HepG2 (cell line): ENCODE measurements at regions not wholly inside any gene's neighbourhood (a gene's known extent, or its start where the extent isn't known, plus 50 kb on each side); places are given as distances from the start of the nearest gene placed in this dataset.

Source experiments
- ATAC-seq: fragments of 200-7000 bp; cut with Tn5 transposase; 3 replicates; pipeline ENCODE4 v1.9.1; 2020; ENCODE audit warnings: mild to moderate bottlenecking, moderate library complexity
- BruUV-seq: library from RNA; stranded (reverse); fragments of 400-500 nt; replicated peaks from 2 replicates; lab custom pipeline; 2021; lab: Mats Ljungman, UMichigan
- CTCF ChIA-PET: fragments of 300-600 bp; formaldehyde crosslinking; extraction: SDS; loops from one replicate; lab custom pipeline; 2021; ENCODE audit warnings: low total read pairs, inconsistent platforms, low intra/inter-chr PET ratio; lab: Yijun Ruan, JAX
- POLR2A ChIA-PET: fragments of 350-600 bp; sonication (Branson Sonifier 250); formaldehyde crosslinking; loops from one replicate; lab custom pipeline; 2020; ENCODE audit warnings: antibody characterized with exemption, inconsistent platforms; lab: Yijun Ruan, JAX
- DNase-seq: peaks from one replicate; pipeline ENCODE4 v3.0.0-alpha.2; 2015; ENCODE audit warnings: low spot score
- FAIRE-seq: peaks from 3 replicates; lab custom pipeline; 2011; peaks lifted over from hg19 to GRCh38; lab: Jason Lieb, UNC
- H2AFZ ChIP-seq: one replicate; pipeline ENCODE4 v1.6.1; 2011; ENCODE audit warnings: low read length, inconsistent platforms
- H3K27ac ChIP-seq: fragments of 300-600 bp; 3 replicates; pipeline ENCODE4 v1.8.0; 2011; ENCODE audit warnings: mixed run types, mild to moderate bottlenecking, mixed read lengths, low read length, inconsistent platforms; ENCODE audit not compliant: insufficient read depth; ENCODE audit errors: extremely low read length
- H3K27me3 ChIP-seq, 2 experiments: fragments of 200-600 bp in 1 of 2; 2 replicates in 1 of 2; 3 replicates in 1 of 2; pipeline versions ENCODE4 v1.6.0 to v1.8.0; 2011; ENCODE audit warnings: low read length in 2 of 2, mild to moderate bottlenecking in 2 of 2, moderate library complexity in 2 of 2, inconsistent platforms in 1 of 2; ENCODE audit not compliant: insufficient read depth in 2 of 2, control insufficient read depth in 1 of 2
- H3K36me3 ChIP-seq, 2 experiments: fragments of 200-600 bp in 1 of 2; replicated peaks in 1 of 2; 2 replicates in 1 of 2; 3 replicates in 1 of 2; pipeline versions ENCODE4 v1.5.1 to v1.8.0; 2011; ENCODE audit warnings: low read length in 2 of 2, inconsistent platforms in 1 of 2; ENCODE audit not compliant: insufficient read depth in 2 of 2, control insufficient read depth in 1 of 2
- H3K4me1 ChIP-seq: 2 replicates; pipeline ENCODE4 v1.5.1; 2012; ENCODE audit warnings: low read length, inconsistent platforms; ENCODE audit not compliant: insufficient read depth
- H3K4me2 ChIP-seq: 2 replicates; pipeline ENCODE4 v1.6.0; 2011; ENCODE audit warnings: low read depth, low read length, inconsistent platforms
- H3K4me3 ChIP-seq, 3 experiments: fragments of 200-600 bp in 1 of 3; sonication (generic), shearing (Covaris generic) in 1 of 3; replicated peaks in 1 of 3; 2 replicates each; pipeline ENCODE4 v1.5.1; 2011 to 2016; ENCODE audit warnings: low read length in 3 of 3, inconsistent platforms in 2 of 3, low read depth in 2 of 3, mild to moderate bottlenecking in 2 of 3, control low read depth in 1 of 3, mixed read lengths in 1 of 3; ENCODE audit not compliant: insufficient read depth in 1 of 3
- H3K79me2 ChIP-seq: one replicate; pipeline ENCODE4 v1.6.1; 2011; ENCODE audit warnings: low read length, inconsistent platforms; ENCODE audit not compliant: insufficient read depth
- H3K9ac ChIP-seq: 2 replicates; pipeline ENCODE4 v1.6.0; 2011; ENCODE audit warnings: mild to moderate bottlenecking, low read depth, low read length, inconsistent platforms; ENCODE audit not compliant: insufficient read depth
- H3K9me3 ChIP-seq: 2 replicates; pipeline ENCODE4 v1.5.1; 2012; ENCODE audit warnings: mild to moderate bottlenecking, low read length
- H4K20me1 ChIP-seq: 2 replicates; pipeline ENCODE4 v1.6.0; 2011; ENCODE audit warnings: inconsistent platforms, mild to moderate bottlenecking, low read length, moderate library complexity; ENCODE audit not compliant: insufficient read depth
- HIVEP1 ChIP-seq: sonication (generic); formaldehyde crosslinking; IDR thresholded peaks from 2 replicates; pipeline ENCODE4 v1.4.0; 2020; ENCODE audit warnings: mild to moderate bottlenecking, missing genetic modification reagents
- ISX ChIP-seq: sonication (generic); formaldehyde crosslinking; conservative IDR thresholded peaks from 2 replicates; pipeline ENCODE4 v1.5.0; 2020; ENCODE audit warnings: missing genetic modification reagents
- MXD3 ChIP-seq: IDR thresholded peaks from 2 replicates; pipeline ENCODE4 v1.6.1; 2016; ENCODE audit warnings: mild to moderate bottlenecking, missing biosample characterization, missing genetic modification reagents
- MXD4 ChIP-seq: IDR thresholded peaks from 2 replicates; pipeline ENCODE4 v1.6.1; 2016; ENCODE audit warnings: mild to moderate bottlenecking, missing biosample characterization, missing genetic modification reagents
- PPARG ChIP-seq: conservative IDR thresholded peaks from 2 replicates; pipeline ENCODE4 v1.6.1; 2016; ENCODE audit warnings: missing biosample characterization, missing genetic modification reagents
- RCOR2 ChIP-seq: IDR thresholded peaks from 2 replicates; pipeline ENCODE4 v1.6.1; 2016; ENCODE audit warnings: missing biosample characterization, missing genetic modification reagents
- SALL1 ChIP-seq: sonication (generic); formaldehyde crosslinking; IDR thresholded peaks from 2 replicates; pipeline ENCODE4 v1.8.0; 2022; ENCODE audit warnings: mild to moderate bottlenecking, missing genetic modification reagents
- SNAPC2 ChIP-seq: sonication (generic); formaldehyde crosslinking; IDR thresholded peaks from 2 replicates; pipeline ENCODE4 v1.8.1; 2022; ENCODE audit warnings: mild to moderate bottlenecking, missing genetic modification reagents
- TAF1 ChIP-seq: sonication (generic); formaldehyde crosslinking; IDR thresholded peaks from 2 replicates; pipeline ENCODE4 v1.4.0; 2020; ENCODE audit warnings: missing genetic modification reagents
- TFDP1 ChIP-seq: IDR thresholded peaks from 2 replicates; pipeline ENCODE4 v1.6.1; 2016; ENCODE audit warnings: missing compliant biosample characterization, missing genetic modification reagents, borderline replicate concordance
- ZNF335 ChIP-seq: sonication (generic); formaldehyde crosslinking; IDR thresholded peaks from 2 replicates; pipeline ENCODE4 v1.4.0; 2020; ENCODE audit warnings: missing genetic modification reagents
- ZNF33A ChIP-seq: sonication (generic); formaldehyde crosslinking; IDR thresholded peaks from 2 replicates; pipeline ENCODE4 v1.5.1; 2020; ENCODE audit warnings: missing genetic modification reagents, mild to moderate bottlenecking, moderate library complexity, borderline replicate concordance
- ZNF343 ChIP-seq: sonication (generic); formaldehyde crosslinking; IDR thresholded peaks from 2 replicates; pipeline ENCODE4 v1.4.0; 2020; ENCODE audit warnings: mild to moderate bottlenecking, missing genetic modification reagents
- ZNF451 ChIP-seq: sonication (generic); formaldehyde crosslinking; IDR thresholded peaks from 2 replicates; pipeline ENCODE4 v1.5.0; 2020; ENCODE audit warnings: mild to moderate bottlenecking, missing genetic modification reagents
- ZNF547 ChIP-seq: sonication (generic); formaldehyde crosslinking; IDR thresholded peaks from 2 replicates; pipeline ENCODE4 v1.5.1; 2020; ENCODE audit warnings: mild to moderate bottlenecking, missing genetic modification reagents
- ZNF580 ChIP-seq: IDR thresholded peaks from 2 replicates; pipeline ENCODE4 v1.6.1; 2016; ENCODE audit warnings: low read depth, borderline replicate concordance
- ZNF749 ChIP-seq: sonication (generic); formaldehyde crosslinking; IDR thresholded peaks from 2 replicates; pipeline ENCODE4 v1.8.0; 2022; ENCODE audit warnings: mild to moderate bottlenecking, missing genetic modification reagents, moderate library complexity, borderline replicate concordance
- ZNF775 ChIP-seq: sonication (generic); formaldehyde crosslinking; IDR thresholded peaks from 2 replicates; pipeline ENCODE4 v1.4.0; 2020; ENCODE audit warnings: missing genetic modification reagents, mild to moderate bottlenecking, moderate library complexity, borderline replicate concordance
- WGBS: methylation state at CpG from one replicate; pipeline ENCODE4 v1.1.6; 2017; ENCODE audit warnings: low lambda C conversion rate; 5-methylcytosine and 5-hydroxymethylcytosine counted together
- in situ Hi-C: cut with HindIII; loops from 2 replicates; pipeline ENCODE4 v1.10.0; 2017; ENCODE audit warnings: low pct_unique_long_range_greater_than_20kb; ENCODE audit not compliant: extremely low pct_ligation_motif_present
- intact Hi-C: fragments of 100-400 bp; cut with micrococcal nuclease; formaldehyde crosslinking; loops from one replicate; pipeline ENCODE4 v1.10.0; 2022; ENCODE audit not compliant: unreplicated experiment

- no peak for TF ChIP-seq ZNF580 (CRISPR knock-in tag)
- no peak for TF ChIP-seq PPARG (CRISPR knock-in tag)
- TF ChIP-seq ZNF33A: no peak
- TF ChIP-seq SALL1 (CRISPR knock-in tag): no peak
These were observed 459.9 kb upstream of the BOD1L1 start (continued) for GRCh38 chr4:14087459-14087858.

GRCh38 chr4:14087921-14088320 is 460.4 kb upstream of the BOD1L1 start:
- DNase-seq (no peak), FAIRE-seq (no peak), ATAC-seq (no peak)
- H3K36me3 ChIP-seq: no peaks in the 10 kb centered on the region
- CTCF ChIA-PET: no interaction called here
- no peaks in the 10 kb centered on the region for H3K79me2 ChIP-seq
- H3K4me3 ChIP-seq: no peak overlapping the region
- H3K4me2 ChIP-seq: no peak overlapping the region
- H2AFZ ChIP-seq: no peak overlapping the region
- intact Hi-C loops: no loop called here
- no peaks in the 10 kb centered on the region for H4K20me1 ChIP-seq
- TF ChIP-seq ZNF749 (CRISPR knock-in tag): no peak
- TF ChIP-seq, all 625 proteins: peak for 0
- H3K27me3 ChIP-seq: no peaks in the 10 kb centered on the region; a peak in 1 of 5 replicates
- BruUV-seq: no TSS peak
- H3K27ac ChIP-seq: no peak overlapping the region
- in situ Hi-C loops: no loop called here
- no peaks in the 10 kb centered on the region for H3K4me1 ChIP-seq
- peaks cover 97% of the 10 kb centered on the region for H3K9me3 ChIP-seq
- 23% methylated on average over 1 of the region's 1 CpG for WGBS
- POLR2A ChIA-PET: no interaction called here
- H3K9ac ChIP-seq: no peak overlapping the region

GRCh38 chr4:14091531-14091930 is 464.0 kb upstream of the BOD1L1 start:
- H2AFZ ChIP-seq: no peak overlapping the region
- intact Hi-C loops: no loop called here
- H3K36me3 ChIP-seq: no peaks in the 10 kb centered on the region
- no peak overlapping the region for H3K4me3 ChIP-seq
- DNase-seq: no peak
- H3K27me3 ChIP-seq: no peaks in the 10 kb centered on the region; a peak in 1 of 5 replicates
- H3K4me1 ChIP-seq: no peaks in the 10 kb centered on the region
- ChIA-PET CTCF (no interaction called here), POLR2A (no interaction called here)
- no peak overlapping the region for H3K4me2 ChIP-seq
- no peak overlapping the region for H3K27ac ChIP-seq
- H3K9me3 ChIP-seq: peaks cover 96% of the 10 kb centered on the region
- no peaks in the 10 kb centered on the region for H4K20me1 ChIP-seq
- in situ Hi-C loops: no loop called here
- H3K9ac ChIP-seq: no peak overlapping the region
- FAIRE-seq: no peak
- no peaks in the 10 kb centered on the region for H3K79me2 ChIP-seq
- no peak for ATAC-seq
- no TSS peak for BruUV-seq
- no peak for TF ChIP-seq SNAPC2
- no peak for TF ChIP-seq TAF1 (CRISPR knock-in tag)
- no peak for TF ChIP-seq ZNF33A
- TF ChIP-seq MXD3 (CRISPR knock-in tag): no peak
- TF ChIP-seq ISX: no peak
- TF ChIP-seq ZNF547 (CRISPR knock-in tag): no peak
- no peak for TF ChIP-seq HIVEP1
- no peak for TF ChIP-seq MXD4 (CRISPR knock-in tag)
- no peak for TF ChIP-seq ZNF451 (CRISPR knock-in tag)
- no peak for TF ChIP-seq ZNF775 (CRISPR knock-in tag)
- no peak for TF ChIP-seq RCOR2 (CRISPR knock-in tag)
- TF ChIP-seq ZNF335 (CRISPR knock-in tag): no peak
- TF ChIP-seq ZNF343: no peak
- no peak for TF ChIP-seq TFDP1 (CRISPR knock-in tag)
